Aorta (tissue), 5 donors: ENCODE measurements at regions not wholly inside any gene's neighbourhood (a gene's known extent, or its start where the extent isn't known, plus 50 kb on each side); places are given as distances from the start of the nearest gene placed in this dataset.

Source experiments
- ATAC-seq: fragments of 200-7000 bp; cut with Tn5 transposase; one replicate; pipeline ENCODE4 v1.9.1; 2022; ENCODE audit warnings: moderate library complexity; ENCODE audit not compliant: low FRiP score
- DNase-seq, 2 donors: peaks; one replicate each; pipeline ENCODE4 v3.0.0-alpha.2; 2020
- H3K27ac ChIP-seq, 2 donors: one replicate each; pipeline ENCODE4 v1.5.1; 2013; ENCODE audit warnings: low read length in 2 of 2, mild to moderate bottlenecking in 2 of 2, moderate library complexity in 2 of 2, control low read depth in 1 of 2, inconsistent platforms in 1 of 2, low read depth in 1 of 2
- H3K27me3 ChIP-seq, 2 donors: one replicate each; pipeline ENCODE4 v1.6.1; 2013; ENCODE audit warnings: control low read depth in 1 of 2, low read length in 1 of 2, mild to moderate bottlenecking in 1 of 2, moderate library complexity in 1 of 2; ENCODE audit not compliant: insufficient read depth in 2 of 2, control insufficient read depth in 1 of 2
- H3K36me3 ChIP-seq, 2 donors: one replicate each; pipeline ENCODE4 v1.6.1; 2013; ENCODE audit warnings: control low read depth in 1 of 2, low read length in 1 of 2, mild to moderate bottlenecking in 1 of 2; ENCODE audit not compliant: insufficient read depth in 2 of 2, control insufficient read depth in 1 of 2
- H3K4me1 ChIP-seq, 2 donors: one replicate each; pipeline ENCODE4 v1.6.1; 2013; ENCODE audit warnings: low read length in 2 of 2, control low read depth in 1 of 2, mild to moderate bottlenecking in 1 of 2, moderate library complexity in 1 of 2; ENCODE audit not compliant: insufficient read depth in 2 of 2, control insufficient read depth in 1 of 2
- H3K4me3 ChIP-seq, 2 donors: one replicate each; pipeline ENCODE4 v1.5.1; 2013; ENCODE audit warnings: low read length in 2 of 2, control low read depth in 1 of 2, mild to moderate bottlenecking in 1 of 2
- H3K9me3 ChIP-seq: one replicate; pipeline ENCODE4 v1.6.1; 2013; ENCODE audit warnings: mild to moderate bottlenecking, low read length; ENCODE audit not compliant: control insufficient read depth
- WGBS, 2 donors: extraction: QIAGEN DNeasy Blood & Tissue Kit; methylation state at CpG; one replicate each; pipeline ENCODE4 v1.1.7; 2013; 5-methylcytosine and 5-hydroxymethylcytosine counted together
- intact Hi-C, 2 donors: fragments of 100-400 bp; cut with DNase I; formaldehyde crosslinking; loops; one replicate each; pipeline versions ENCODE4 v1.14.2 to v1.15.0; 2022
- microRNA-seq, 2 donors: library from miRNA; unstranded; fragments of <30 nt; microRNA quantifications; one replicate each; pipeline ENCODE4 v1.2.0, GENCODE V29; 2020
- donor health status: healthy with polysubstance abuse.
- donor health status: Bipolar disorder and iron deficiency.
- donor health status: DM: no; HTN: no; CAD: no.
- donor health status: DM: no; HTN: no; CAD: no.
- donor health status: DM: yes; HTN: yes; CAD: no.

DNA sequence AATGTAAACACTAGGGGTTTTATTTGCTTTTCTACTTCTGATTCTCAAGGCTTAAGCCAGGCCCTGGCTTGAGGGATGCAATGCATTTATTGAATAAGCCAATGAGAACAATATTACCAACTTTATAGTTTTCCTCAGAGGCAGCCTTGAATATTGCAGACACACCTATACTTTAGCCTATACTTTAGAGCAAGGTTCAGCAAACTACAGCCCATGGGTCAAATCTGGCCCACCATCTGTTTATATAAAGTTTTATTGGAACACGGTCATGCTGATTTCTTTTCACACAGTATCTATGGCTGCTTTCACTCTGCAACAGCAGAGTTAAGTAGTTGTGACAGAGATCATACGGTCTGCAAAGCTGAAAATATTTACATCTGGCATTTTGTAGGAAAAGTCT lies 50.3 kb upstream of the E2F8 start:
- DNase-seq (no peak), ATAC-seq (no peak)
- Histone ChIP-seq H3K27ac (no peak overlapping the region), H3K36me3 (no peaks in the 10 kb centered on the region), H3K27me3 (peaks cover 0 to 4% of the 10 kb centered on the region in 2 donors), H3K9me3 (no peaks in the 10 kb centered on the region), H3K4me1 (no peaks in the 10 kb centered on the region), H3K4me3 (no peak overlapping the region)
- intact Hi-C loops, result no loop called here
- WGBS, 2 donors, result 45 to 47% methylated on average over 2 of the region's 2 CpGs

Small RNA genes in the stretch of these regions (microRNA-seq; reads per million reads assigned to microRNA genes)
- 0 reads per million in 2 donors for gene MIR4486
